ENCODE measurements at regions not wholly inside any gene's neighbourhood (a gene's known extent, or its start where the extent isn't known, plus 50 kb on each side); places are given as distances from the start of the nearest gene placed in this dataset.

GRCh38 chr4:96315815-96316214 is 475.9 kb downstream of the PDHA2 start:
- no peak for TF ChIP-seq EGR1 (IDR thresholded peaks at IDR 0.05)
- peak; percentile 80 for TF ChIP-seq REST (IDR thresholded peaks at IDR 0.05; ENCODE audit: low read depth)

- TF ChIP-seq TEAD4 (IDR thresholded peaks at IDR 0.05), result no peak
- no peak for TF ChIP-seq ZBTB7A (IDR thresholded peaks at IDR 0.05; ENCODE audit: low read depth)
- no peak for TF ChIP-seq CREB1 (IDR thresholded peaks at IDR 0.05; ENCODE audit: low read depth)
- no peak for TF ChIP-seq MAX (IDR thresholded peaks at IDR 0.05)
- TF ChIP-seq RAD21 (IDR thresholded peaks at IDR 0.05; ENCODE audit: low read depth), result no peak
- TF ChIP-seq YY1 (IDR thresholded peaks at IDR 0.05; ENCODE audit: low read depth), result no peak
- TF ChIP-seq REST (IDR thresholded peaks at IDR 0.05; ENCODE audit: low read depth), result no peak
- TF ChIP-seq EGR1 (IDR thresholded peaks at IDR 0.05), result no peak
- no peak for TF ChIP-seq FOXM1 (IDR thresholded peaks at IDR 0.05; ENCODE audit: borderline replicate concordance, low read depth)
- no peak for TF ChIP-seq CEBPB (IDR thresholded peaks at IDR 0.05)
- TF ChIP-seq TCF12 (IDR thresholded peaks at IDR 0.05; ENCODE audit: low read depth), result no peak
- TF ChIP-seq NFIC (IDR thresholded peaks at IDR 0.05), result no peak
- no peak for TF ChIP-seq TAF1 (IDR thresholded peaks at IDR 0.05; ENCODE audit: low read depth)
- TF ChIP-seq USF1 (IDR thresholded peaks at IDR 0.05), result no peak
Measured at GRCh38 chr4:96316776-96317175, 476.9 kb downstream of the PDHA2 start.

GRCh38 chr4:96317891-96318290 is 478.0 kb downstream of the PDHA2 start:
- no peak for TF ChIP-seq EP300 (IDR thresholded peaks at IDR 0.05; ENCODE audit: borderline replicate concordance)
- TF ChIP-seq YY1 (IDR thresholded peaks at IDR 0.05; ENCODE audit: low read depth), result no peak
- no peak for TF ChIP-seq RAD21 (IDR thresholded peaks at IDR 0.05; ENCODE audit: low read depth)
- TF ChIP-seq CEBPB (IDR thresholded peaks at IDR 0.05), result no peak
- no peak for TF ChIP-seq FOXM1 (IDR thresholded peaks at IDR 0.05; ENCODE audit: borderline replicate concordance, low read depth)
- TF ChIP-seq NFIC (IDR thresholded peaks at IDR 0.05), result no peak
- no peak for TF ChIP-seq TAF1 (IDR thresholded peaks at IDR 0.05; ENCODE audit: low read depth)
- no peak for TF ChIP-seq REST (IDR thresholded peaks at IDR 0.05; ENCODE audit: low read depth)
- TF ChIP-seq MAX (IDR thresholded peaks at IDR 0.05), result no peak
- TF ChIP-seq TCF12 (IDR thresholded peaks at IDR 0.05; ENCODE audit: low read depth), result no peak
- TF ChIP-seq TEAD4 (IDR thresholded peaks at IDR 0.05), result no peak
- no peak for TF ChIP-seq USF1 (IDR thresholded peaks at IDR 0.05)

GRCh38 chr4:96326846-96327245 is 487.0 kb downstream of the PDHA2 start:
- TF ChIP-seq TAF1 (IDR thresholded peaks at IDR 0.05; ENCODE audit: low read depth) (no peak), RAD21 (IDR thresholded peaks at IDR 0.05; ENCODE audit: low read depth) (no peak), MAX (IDR thresholded peaks at IDR 0.05) (no peak), YY1 (IDR thresholded peaks at IDR 0.05; ENCODE audit: low read depth) (no peak), EP300 (IDR thresholded peaks at IDR 0.05; ENCODE audit: borderline replicate concordance) (no peak), USF1 (IDR thresholded peaks at IDR 0.05) (no peak), EGR1 (IDR thresholded peaks at IDR 0.05) (no peak), CEBPB (IDR thresholded peaks at IDR 0.05) (no peak), NFIC (IDR thresholded peaks at IDR 0.05) (no peak), TCF12 (IDR thresholded peaks at IDR 0.05; ENCODE audit: low read depth) (no peak), TEAD4 (IDR thresholded peaks at IDR 0.05) (no peak), CREB1 (IDR thresholded peaks at IDR 0.05; ENCODE audit: low read depth) (no peak), ZBTB7A (IDR thresholded peaks at IDR 0.05; ENCODE audit: low read depth) (no peak), REST (IDR thresholded peaks at IDR 0.05; ENCODE audit: low read depth) (no peak), FOXM1 (IDR thresholded peaks at IDR 0.05; ENCODE audit: borderline replicate concordance, low read depth) (no peak)

Data from Ishikawa (cell line).